K562 (cell line): ENCODE measurements at regions not wholly inside any gene's neighbourhood (a gene's known extent, or its start where the extent isn't known, plus 50 kb on each side); places are given as distances from the start of the nearest gene placed in this dataset.

ENCODE experiments used
- ATF1 ChIP-seq, 2 experiments: fragments of 450-650 bp in 1 of 2; IDR thresholded peaks; 2 replicates each; pipeline ENCODE4 v1.6.1; 2016; ENCODE audit warnings: missing compliant biosample characterization in 1 of 2, missing genetic modification characterization in 1 of 2
- NUFIP1 ChIP-seq: fragments of 450-650 bp; IDR thresholded peaks from 2 replicates; pipeline ENCODE4 v1.6.1; 2018; ENCODE audit not compliant: partially characterized antibody
- SOX6 ChIP-seq: fragments of 450-650 bp; IDR thresholded peaks from 2 replicates; pipeline ENCODE4 v1.6.1; 2014; ENCODE audit warnings: mild to moderate bottlenecking
- XRCC5 ChIP-seq: fragments of 200-400 bp; formaldehyde crosslinking; IDR thresholded peaks from 2 replicates; pipeline ENCODE4 v1.6.1; 2017; ENCODE audit warnings: low read depth, mild to moderate bottlenecking, low read length
- ZBTB43 ChIP-seq: sonication (generic); formaldehyde crosslinking; IDR thresholded peaks from 2 replicates; pipeline ENCODE4 v1.8.0; 2023; ENCODE audit warnings: mild to moderate bottlenecking, missing genetic modification reagents
- ZNF24 ChIP-seq: fragments of 450-650 bp; IDR thresholded peaks from 2 replicates; pipeline ENCODE4 v1.6.1; 2016
- ZNF655 ChIP-seq: fragments of 250-450 bp; sonication (Bioruptor Pico); IDR thresholded peaks from 2 replicates; pipeline ENCODE4 v1.5.0; 2021
- TF ChIP-seq, protein P1 (sequence below): fragments of 250-450 bp; sonication (Bioruptor Pico); IDR thresholded peaks from 2 replicates; pipeline ENCODE4 v1.4.0; 2020; ENCODE audit warnings: mild to moderate bottlenecking, moderate library complexity, borderline replicate concordance

DNA sequence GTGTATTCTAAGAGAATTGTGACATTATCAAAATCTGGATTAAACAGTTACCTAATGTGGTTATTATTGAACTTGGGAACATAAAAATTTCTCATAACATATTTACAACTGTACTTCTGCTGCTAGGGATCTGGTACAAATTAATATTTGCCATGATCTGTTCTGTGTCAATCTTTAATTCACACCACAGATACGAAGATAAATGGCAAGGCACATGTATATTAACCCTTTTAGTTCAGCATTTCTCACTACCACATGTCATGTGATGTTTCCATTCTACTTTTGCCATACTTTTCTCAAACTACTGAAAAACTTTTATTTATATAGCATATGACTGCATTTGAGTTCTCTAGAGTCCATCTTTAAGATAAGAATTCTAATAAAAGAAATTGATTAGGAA lies 295.3 kb upstream of the DDX18 start (continued):
- TF ChIP-seq, protein P1, sequence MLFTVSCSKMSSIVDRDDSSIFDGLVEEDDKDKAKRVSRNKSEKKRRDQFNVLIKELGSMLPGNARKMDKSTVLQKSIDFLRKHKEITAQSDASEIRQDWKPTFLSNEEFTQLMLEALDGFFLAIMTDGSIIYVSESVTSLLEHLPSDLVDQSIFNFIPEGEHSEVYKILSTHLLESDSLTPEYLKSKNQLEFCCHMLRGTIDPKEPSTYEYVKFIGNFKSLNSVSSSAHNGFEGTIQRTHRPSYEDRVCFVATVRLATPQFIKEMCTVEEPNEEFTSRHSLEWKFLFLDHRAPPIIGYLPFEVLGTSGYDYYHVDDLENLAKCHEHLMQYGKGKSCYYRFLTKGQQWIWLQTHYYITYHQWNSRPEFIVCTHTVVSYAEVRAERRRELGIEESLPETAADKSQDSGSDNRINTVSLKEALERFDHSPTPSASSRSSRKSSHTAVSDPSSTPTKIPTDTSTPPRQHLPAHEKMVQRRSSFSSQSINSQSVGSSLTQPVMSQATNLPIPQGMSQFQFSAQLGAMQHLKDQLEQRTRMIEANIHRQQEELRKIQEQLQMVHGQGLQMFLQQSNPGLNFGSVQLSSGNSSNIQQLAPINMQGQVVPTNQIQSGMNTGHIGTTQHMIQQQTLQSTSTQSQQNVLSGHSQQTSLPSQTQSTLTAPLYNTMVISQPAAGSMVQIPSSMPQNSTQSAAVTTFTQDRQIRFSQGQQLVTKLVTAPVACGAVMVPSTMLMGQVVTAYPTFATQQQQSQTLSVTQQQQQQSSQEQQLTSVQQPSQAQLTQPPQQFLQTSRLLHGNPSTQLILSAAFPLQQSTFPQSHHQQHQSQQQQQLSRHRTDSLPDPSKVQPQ (CRISPR knock-in tag): no peak
- TF ChIP-seq ATF1 (CRISPR knock-in tag; IDR thresholded peaks at IDR 0.05) (no peak), ATF1 (tag; IDR thresholded peaks at IDR 0.05) (no peak), NUFIP1 (no peak), ZBTB43 (no peak), SOX6 (no peak), ZNF655 (CRISPR knock-in tag) (no peak), XRCC5 (no peak), ZNF24 (no peak)
